HG02678 (cell line): ENCODE measurements at regions not wholly inside any gene's neighbourhood (a gene's known extent, or its start where the extent isn't known, plus 50 kb on each side); places are given as distances from the start of the nearest gene placed in this dataset.

ENCODE experiments used
- ATAC-seq: cut with Tn5 transposase; IDR thresholded peaks from one replicate; pipeline ENCODE4 v1.9.1; 2021; ENCODE audit warnings: mild to moderate bottlenecking, moderate library complexity; ENCODE audit not compliant: unreplicated experiment

- no peak for ATAC-seq
Measured at GRCh38 chr6:142500250-142500786, 198.5 kb downstream of the ADGRG6 start.

GRCh38 chr6:142501795-142502194 lies 200.0 kb downstream of the ADGRG6 start:
- no peak for ATAC-seq

GRCh38 chr6:142507065-142507464 lies 205.3 kb downstream of the ADGRG6 start:
- ATAC-seq = no peak

GRCh38 chr6:142510211-142510610 lies 208.4 kb downstream of the ADGRG6 start:
- ATAC-seq = no peak

GRCh38 chr6:142518126-142518525 lies 216.3 kb downstream of the ADGRG6 start:
- ATAC-seq = no peak

GRCh38 chr6:142518761-142519160 lies 217.0 kb downstream of the ADGRG6 start:
- no peak for ATAC-seq

GRCh38 chr6:142521791-142522190 lies 220.0 kb downstream of the ADGRG6 start:
- no peak for ATAC-seq

- ATAC-seq = no peak
Measured at GRCh38 chr6:142523515-142524375, 221.9 kb downstream of the ADGRG6 start.

GRCh38 chr6:142530566-142530965 lies 228.8 kb downstream of the ADGRG6 start:
- no peak for ATAC-seq

GRCh38 chr6:142531727-142532126 lies 229.9 kb downstream of the ADGRG6 start:
- ATAC-seq = no peak

GRCh38 chr6:142534076-142534475 lies 232.3 kb downstream of the ADGRG6 start:
- no peak for ATAC-seq

- ATAC-seq = no peak
Measured at GRCh38 chr6:142534484-142534883, 232.7 kb downstream of the ADGRG6 start.

- no peak for ATAC-seq
Measured at GRCh38 chr6:142537612-142538478, 236.0 kb downstream of the ADGRG6 start.

- no peak for ATAC-seq
Measured at GRCh38 chr6:142542704-142543233, 241.0 kb downstream of the ADGRG6 start.

GRCh38 chr6:142543606-142544005 lies 241.8 kb downstream of the ADGRG6 start:
- no peak for ATAC-seq

GRCh38 chr6:142544199-142544838 lies 242.5 kb downstream of the ADGRG6 start:
- no peak for ATAC-seq

GRCh38 chr6:142545147-142545546 lies 243.3 kb downstream of the ADGRG6 start:
- ATAC-seq = no peak

GRCh38 chr6:142548566-142548965 lies 246.8 kb downstream of the ADGRG6 start:
- ATAC-seq = no peak

GRCh38 chr6:142550310-142551063 lies 248.7 kb downstream of the ADGRG6 start:
- ATAC-seq = no peak

GRCh38 chr6:142551274-142551811 lies 249.5 kb downstream of the ADGRG6 start:
- ATAC-seq = no peak
